ENCODE measurements at regions not wholly inside any gene's neighbourhood (a gene's known extent, or its start where the extent isn't known, plus 50 kb on each side); places are given as distances from the start of the nearest gene placed in this dataset.

GRCh38 chr21:35316933-35317332, 267.8 kb upstream of the RUNX1 start:
- no peaks in the 10 kb centered on the region for H3K79me2 ChIP-seq (ENCODE audit: insufficient read depth, low read length)
- H2BK12ac ChIP-seq (ENCODE audit: insufficient read length, low read depth, low read length): no peak overlapping the region
- no peaks in the 10 kb centered on the region for H3K9me3 ChIP-seq (ENCODE audit: control insufficient read depth, low read depth, low read length)
- no peak overlapping the region for H2BK120ac ChIP-seq (ENCODE audit: low read depth, low read length, poor library complexity, severe bottlenecking)
- H3K14ac ChIP-seq (ENCODE audit: insufficient read depth, low read length): no peak overlapping the region
- no peaks in the 10 kb centered on the region for H4K20me1 ChIP-seq (ENCODE audit: control insufficient read depth, insufficient read depth, insufficient read length)
- no peak overlapping the region for H3K9ac ChIP-seq (ENCODE audit: extremely low read depth, insufficient read length, low read length)
- Mint-ChIP-seq H3K27me3 (ENCODE audit: low read depth) (no peaks in the 10 kb centered on the region; the same call in 1 of the 2 replicates), H3K4me3 (no peak overlapping the region), H3K27ac (no peak overlapping the region), H3K4me1 (peaks cover 3% of the 10 kb centered on the region in 2 experiments; a peak in 2 of 4 replicates), H3K9me3 (no peaks in the 10 kb centered on the region), H3K36me3 (ENCODE audit: insufficient read depth in 1 of 3, low read depth in 3 of 3) (no peaks in the 10 kb centered on the region; a peak in 1 of 7 replicates)
- no peaks in the 10 kb centered on the region for H3K79me1 ChIP-seq (ENCODE audit: insufficient read depth, low read depth, low read length, poor library complexity, severe bottlenecking)
- no peak overlapping the region for H2BK20ac ChIP-seq (ENCODE audit: low read depth, low read length, poor library complexity, severe bottlenecking)
- H4K8ac ChIP-seq (replicated peaks; ENCODE audit: insufficient read length, low read depth, low read length): no peak overlapping the region
- no peak overlapping the region for H2AFZ ChIP-seq (ENCODE audit: low read length)
- H4K5ac ChIP-seq (ENCODE audit: insufficient read length, low read depth, low read length): no peak overlapping the region
- H4K91ac ChIP-seq (ENCODE audit: insufficient read length, low read depth, low read length): no peak overlapping the region
- H3K18ac ChIP-seq (ENCODE audit: insufficient read length, low read depth, low read length): no peak overlapping the region
- H3K23ac ChIP-seq (ENCODE audit: insufficient read length, low read depth, low read length): no peak overlapping the region
- H3K56ac ChIP-seq (ENCODE audit: insufficient read length, low read depth, low read length): no peak overlapping the region
- no CpG with 5 or more reads among the region's 4 CpGs for WGBS (ENCODE audit: extremely low coverage, insufficient read length, low lambda C conversion rate)
- H2AK5ac ChIP-seq (ENCODE audit: insufficient read length, low read length): no peak overlapping the region
- H3T11ph ChIP-seq (ENCODE audit: low read length): no peak overlapping the region
- H3K4ac ChIP-seq (ENCODE audit: low read depth, low read length): no peak overlapping the region
- H3K4me2 ChIP-seq (ENCODE audit: insufficient read depth, insufficient read length, low read length): no peak overlapping the region
- no peak overlapping the region for H3K27ac ChIP-seq (ENCODE audit: insufficient read length, low read depth, low read length)
- no peak for TF ChIP-seq CTCF (conservative IDR thresholded peaks at IDR 0.05)
- DNase-seq: no peak
- H2BK15ac ChIP-seq (ENCODE audit: low read depth, low read length): no peak overlapping the region
- no peak overlapping the region for H2BK5ac ChIP-seq (ENCODE audit: insufficient read length, low read length)
- H3K23me2 ChIP-seq (ENCODE audit: insufficient read length, low read depth, low read length, poor library complexity, severe bottlenecking): no peaks in the 10 kb centered on the region
- no peaks in the 10 kb centered on the region for H3K4me1 ChIP-seq (ENCODE audit: insufficient read depth, low read length)
- H3K27me3 ChIP-seq (ENCODE audit: insufficient read depth, low read length): no peaks in the 10 kb centered on the region

Data from H9 (cell line).